Tibial nerve (tissue), 3 donors: ENCODE measurements at regions not wholly inside any gene's neighbourhood (a gene's known extent, or its start where the extent isn't known, plus 50 kb on each side); places are given as distances from the start of the nearest gene placed in this dataset.

Experiments used
- POLR2A ChIP-seq, 2 donors: fragments of 450-650 bp; IDR thresholded peaks; one replicate each; pipeline ENCODE4 v1.6.1; 2017; ENCODE audit warnings: antibody characterized with exemption in 2 of 2, mild to moderate bottlenecking in 2 of 2, moderate library complexity in 2 of 2
- TF ChIP-seq, protein P1 (sequence below), 5 experiments: fragments of 200-600 bp in 3 of 5; fragments of 450-650 bp in 2 of 5; sonication (generic) in 3 of 5; IDR thresholded peaks; one replicate each; pipeline ENCODE4 v1.5.1; 2016 to 2019; ENCODE audit warnings: antibody characterized with exemption in 5 of 5, mild to moderate bottlenecking in 3 of 5, moderate library complexity in 2 of 5

DNA sequence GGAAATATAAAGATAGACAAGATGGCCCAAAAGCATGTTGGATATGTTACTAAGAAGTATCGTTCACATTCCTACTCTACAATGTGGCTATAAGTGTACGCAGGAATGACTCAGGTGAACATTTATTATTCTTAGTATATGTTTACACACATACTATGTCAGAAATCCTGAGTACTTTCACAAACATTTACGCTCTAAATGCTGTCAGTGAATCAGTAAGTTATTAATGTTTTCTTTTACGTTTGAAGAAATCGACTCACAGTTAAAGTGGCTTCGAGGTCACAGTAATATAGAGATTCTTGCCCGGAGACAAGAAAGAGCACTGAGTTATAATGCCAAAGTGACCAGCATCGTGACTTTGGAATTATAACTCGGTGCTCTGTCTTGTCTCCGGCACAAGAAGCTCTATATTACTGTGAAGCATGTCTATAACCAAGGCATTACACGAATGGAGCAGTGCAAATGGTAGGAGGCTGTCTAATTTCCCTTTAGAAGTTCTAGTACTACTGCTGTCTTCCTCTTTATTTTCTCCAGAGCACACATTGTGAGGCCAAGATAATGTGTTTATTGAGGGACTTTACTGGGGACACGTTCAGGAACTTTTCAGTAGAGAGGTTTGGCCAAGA, 61.8 kb upstream of the P3H2 start:
- TF ChIP-seq, protein P1, sequence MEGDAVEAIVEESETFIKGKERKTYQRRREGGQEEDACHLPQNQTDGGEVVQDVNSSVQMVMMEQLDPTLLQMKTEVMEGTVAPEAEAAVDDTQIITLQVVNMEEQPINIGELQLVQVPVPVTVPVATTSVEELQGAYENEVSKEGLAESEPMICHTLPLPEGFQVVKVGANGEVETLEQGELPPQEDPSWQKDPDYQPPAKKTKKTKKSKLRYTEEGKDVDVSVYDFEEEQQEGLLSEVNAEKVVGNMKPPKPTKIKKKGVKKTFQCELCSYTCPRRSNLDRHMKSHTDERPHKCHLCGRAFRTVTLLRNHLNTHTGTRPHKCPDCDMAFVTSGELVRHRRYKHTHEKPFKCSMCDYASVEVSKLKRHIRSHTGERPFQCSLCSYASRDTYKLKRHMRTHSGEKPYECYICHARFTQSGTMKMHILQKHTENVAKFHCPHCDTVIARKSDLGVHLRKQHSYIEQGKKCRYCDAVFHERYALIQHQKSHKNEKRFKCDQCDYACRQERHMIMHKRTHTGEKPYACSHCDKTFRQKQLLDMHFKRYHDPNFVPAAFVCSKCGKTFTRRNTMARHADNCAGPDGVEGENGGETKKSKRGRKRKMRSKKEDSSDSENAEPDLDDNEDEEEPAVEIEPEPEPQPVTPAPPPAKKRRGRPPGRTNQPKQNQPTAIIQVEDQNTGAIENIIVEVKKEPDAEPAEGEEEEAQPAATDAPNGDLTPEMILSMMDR (IDR thresholded peaks at IDR 0.05): no peak
- no peak for TF ChIP-seq POLR2A (IDR thresholded peaks at IDR 0.05)
